HEK293T (cell line): ENCODE measurements at regions not wholly inside any gene's neighbourhood (a gene's known extent, or its start where the extent isn't known, plus 50 kb on each side); places are given as distances from the start of the nearest gene placed in this dataset.

Experiments used
- ARNT ChIP-seq: fragments of 450-650 bp; IDR thresholded peaks from 2 replicates; pipeline ENCODE4 v1.6.1; 2017; ENCODE audit warnings: mild to moderate bottlenecking
- CTBP1 ChIP-seq: fragments of 450-650 bp; IDR thresholded peaks from 2 replicates; pipeline ENCODE4 v1.6.1; 2016; ENCODE audit warnings: borderline replicate concordance
- ELF4 ChIP-seq: fragments of 450-650 bp; IDR thresholded peaks from 2 replicates; pipeline ENCODE4 v1.6.1; 2017; ENCODE audit warnings: antibody characterized with exemption
- FOXA1 ChIP-seq: fragments of 450-650 bp; IDR thresholded peaks from 2 replicates; pipeline ENCODE4 v1.6.1; 2016; ENCODE audit warnings: mild to moderate bottlenecking
- FOXK2 ChIP-seq: fragments of 450-650 bp; IDR thresholded peaks from 2 replicates; pipeline ENCODE4 v1.6.1; 2016; ENCODE audit warnings: mild to moderate bottlenecking
- FOXM1 ChIP-seq: fragments of 450-650 bp; IDR thresholded peaks from 2 replicates; pipeline ENCODE4 v1.6.1; 2017; ENCODE audit warnings: mild to moderate bottlenecking, borderline replicate concordance
- HDGF ChIP-seq: fragments of 450-650 bp; IDR thresholded peaks from 2 replicates; pipeline ENCODE4 v1.6.1; 2017; ENCODE audit warnings: antibody characterized with exemption, borderline replicate concordance
- LEF1 ChIP-seq: fragments of 450-650 bp; IDR thresholded peaks from 2 replicates; pipeline ENCODE4 v1.6.1; 2017; ENCODE audit warnings: mild to moderate bottlenecking, borderline replicate concordance
- SP1 ChIP-seq: fragments of 450-650 bp; IDR thresholded peaks from 2 replicates; pipeline ENCODE4 v1.6.1; 2017
- SUZ12 ChIP-seq: fragments of 450-650 bp; IDR thresholded peaks from 2 replicates; pipeline ENCODE4 v1.6.1; 2016; ENCODE audit warnings: mild to moderate bottlenecking
- TARDBP ChIP-seq: fragments of 450-650 bp; IDR thresholded peaks from 2 replicates; pipeline ENCODE4 v1.6.1; 2016
- ZNF384 ChIP-seq: fragments of 450-650 bp; IDR thresholded peaks from 2 replicates; pipeline ENCODE4 v1.6.1; 2016

DNA sequence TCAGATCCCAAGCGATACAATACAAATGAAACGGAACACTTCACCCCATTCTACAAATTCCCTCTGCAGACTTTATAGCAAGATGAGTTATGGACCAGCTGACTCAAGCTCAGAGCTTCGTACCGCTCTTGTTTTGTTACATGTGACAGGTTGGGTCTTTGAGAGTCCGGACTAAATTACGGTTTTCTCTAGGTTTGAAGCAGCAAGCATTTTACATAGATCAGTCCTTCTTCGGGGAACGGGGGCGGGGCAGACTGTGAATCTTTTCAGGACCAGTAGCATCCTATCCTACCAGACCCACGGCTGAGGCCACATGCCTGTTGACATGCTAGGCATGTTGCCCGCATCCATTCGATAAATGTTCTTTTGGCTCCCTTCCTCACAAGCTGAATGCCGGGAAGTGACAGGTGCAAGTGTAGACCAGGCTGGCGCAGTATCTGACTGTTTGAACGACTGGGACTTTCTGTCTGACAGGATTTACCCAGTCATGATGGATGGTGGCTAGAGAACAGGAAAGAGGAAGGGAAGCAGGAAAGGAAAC lies 811.0 kb upstream of the GRAMD2B start:
- TF ChIP-seq FOXA1, result no peak
- TF ChIP-seq ELF4, result no peak
- TF ChIP-seq LEF1, result no peak
- no peak for TF ChIP-seq HDGF
- no peak for TF ChIP-seq SP1
- TF ChIP-seq FOXK2, result no peak
- TF ChIP-seq SUZ12, result no peak
- no peak for TF ChIP-seq FOXM1
- TF ChIP-seq TARDBP, result no peak
- TF ChIP-seq ZNF384, result no peak
- no peak for TF ChIP-seq CTBP1
- TF ChIP-seq ARNT, result no peak
